HCT116 (cell line): ENCODE measurements at regions not wholly inside any gene's neighbourhood (a gene's known extent, or its start where the extent isn't known, plus 50 kb on each side); places are given as distances from the start of the nearest gene placed in this dataset.

Experiments used
- ATAC-seq: fragments of 200-7000 bp; cut with Tn5 transposase; 2 replicates; pipeline ENCODE4 v1.9.1; 2020; ENCODE audit warnings: mild to moderate bottlenecking, moderate library complexity
- BruUV-seq: library from RNA; stranded (reverse); fragments of 400-500 nt; replicated peaks from 2 replicates; lab custom pipeline; 2021; lab: Mats Ljungman, UMichigan
- CTCF ChIA-PET: fragments of 300-600 bp; sonication (Branson Sonifier 250); formaldehyde crosslinking; loops from one replicate; lab custom pipeline; 2021; ENCODE audit warnings: antibody characterized with exemption; lab: Charles Lee
- POLR2A ChIA-PET: fragments of 300-600, 350-600 bp; sonication (Branson Sonifier 250); formaldehyde crosslinking; loops from one replicate; lab custom pipeline; 2021; ENCODE audit warnings: antibody characterized with exemption; lab: Charles Lee
- RAD21 ChIA-PET, 2 experiments: fragments of 300-600 bp; sonication (Branson Sonifier 250); formaldehyde crosslinking; loops; one replicate each; lab custom pipeline; 2023; ENCODE audit warnings: low total read pairs in 2 of 2; ENCODE audit not compliant: uncharacterized antibody in 2 of 2, unreplicated experiment in 2 of 2, low non-redundant PET in 1 of 2; lab: Charles Lee
- DNase-seq: peaks from one replicate; pipeline ENCODE4 v3.0.0-alpha.2; 2010; ENCODE audit warnings: low read depth, low spot score
- H2AFZ ChIP-seq: fragments of 200-600 bp; shearing (Covaris generic), sonication (generic); 2 replicates; pipeline ENCODE4 v1.6.1; 2017; ENCODE audit warnings: low read depth, mixed run types, mixed read lengths, antibody characterized with exemption, low read length; ENCODE audit not compliant: poor library complexity, severe bottlenecking
- H3K27ac ChIP-seq: 2 replicates; pipeline ENCODE4 v1.5.1; 2012; ENCODE audit warnings: low read depth, low read length
- H3K27me3 ChIP-seq: fragments of 200-600 bp; sonication (generic); 2 replicates; pipeline ENCODE4 v1.6.1; 2016; ENCODE audit warnings: mixed run types, low read length, mixed read lengths; ENCODE audit not compliant: insufficient read depth
- H3K36me3 ChIP-seq, 2 experiments: fragments of 200-500 bp in 1 of 2; fragments of 200-600 bp in 1 of 2; sonication (Bioruptor generic) in 1 of 2; sonication (generic) in 1 of 2; 2 replicates each; pipeline versions ENCODE4 v1.5.1 to v1.6.1; 2014 to 2016; ENCODE audit warnings: low read length in 2 of 2, inconsistent platforms in 1 of 2, mixed read lengths in 1 of 2, mixed run types in 1 of 2; ENCODE audit not compliant: insufficient read depth in 2 of 2, control insufficient read depth in 1 of 2
- H3K4me1 ChIP-seq, 2 experiments: fragments of 200-600 bp in 1 of 2; sonication (generic) in 1 of 2; 2 replicates each; pipeline versions ENCODE4 v1.5.1 to v1.6.1; 2012 to 2017; ENCODE audit warnings: low read length in 2 of 2, inconsistent platforms in 1 of 2, mild to moderate bottlenecking in 1 of 2, mixed read lengths in 1 of 2, mixed run types in 1 of 2, moderate library complexity in 1 of 2; ENCODE audit not compliant: insufficient read depth in 2 of 2, control insufficient read depth in 1 of 2
- H3K4me2 ChIP-seq: fragments of 200-600 bp; sonication (generic); 2 replicates; pipeline ENCODE4 v1.6.1; 2017; ENCODE audit warnings: mixed run types, low read length, mixed read lengths
- H3K4me3 ChIP-seq, 2 experiments: fragments of 200-600 bp in 1 of 2; sonication (generic) in 1 of 2; replicated peaks in 1 of 2; 2 replicates each; pipeline ENCODE4 v1.5.1; 2011 to 2016; ENCODE audit warnings: low read length in 2 of 2, control low read depth in 1 of 2, low read depth in 1 of 2, mild to moderate bottlenecking in 1 of 2, mixed read lengths in 1 of 2, mixed run types in 1 of 2
- H3K79me2 ChIP-seq: fragments of 200-600 bp; sonication (generic); 2 replicates; pipeline ENCODE4 v1.6.1; 2017; ENCODE audit warnings: mild to moderate bottlenecking, mixed run types, low read length, moderate library complexity, mixed read lengths; ENCODE audit not compliant: insufficient read depth
- H3K9ac ChIP-seq: fragments of 200-600 bp; sonication (generic); 2 replicates; pipeline ENCODE4 v1.6.1; 2016; ENCODE audit warnings: low read length, mixed read lengths
- H3K9me2 ChIP-seq: fragments of 200-600 bp; sonication (generic), shearing (Covaris generic); 2 replicates; pipeline ENCODE4 v1.6.1; 2017; ENCODE audit warnings: mixed run types, mild to moderate bottlenecking, moderate library complexity; ENCODE audit not compliant: insufficient read depth
- H3K9me3 ChIP-seq, 2 experiments: fragments of 200-500 bp in 1 of 2; fragments of 200-600 bp in 1 of 2; sonication (Bioruptor generic) in 1 of 2; sonication (generic) in 1 of 2; 2 replicates each; pipeline ENCODE4 v1.6.1; 2014 to 2017; ENCODE audit warnings: low read length in 2 of 2, mixed read lengths in 2 of 2, inconsistent platforms in 1 of 2, low read depth in 1 of 2, mild to moderate bottlenecking in 1 of 2, mixed run types in 1 of 2, moderate library complexity in 1 of 2; ENCODE audit not compliant: control insufficient read depth in 1 of 2, insufficient read depth in 1 of 2
- H4K20me1 ChIP-seq: fragments of 200-600 bp; sonication (generic), shearing (Covaris generic); 2 replicates; pipeline ENCODE4 v1.6.1; 2017; ENCODE audit warnings: mixed run types, mild to moderate bottlenecking, moderate library complexity; ENCODE audit not compliant: insufficient read depth
- CBX3 ChIP-seq: IDR thresholded peaks from 2 replicates; pipeline ENCODE4 v1.6.1; 2012; ENCODE audit warnings: low read depth
- CEBPB ChIP-seq: IDR thresholded peaks from 2 replicates; pipeline ENCODE4 v1.6.1; 2012; ENCODE audit warnings: low read depth
- EGR1 ChIP-seq: IDR thresholded peaks from 2 replicates; pipeline ENCODE4 v1.6.1; 2012; ENCODE audit warnings: low read depth
- ELF1 ChIP-seq: IDR thresholded peaks from 2 replicates; pipeline ENCODE4 v1.6.1; 2012; ENCODE audit warnings: low read depth, borderline replicate concordance
- EZH2 ChIP-seq: fragments of 200-600 bp; sonication (generic); IDR thresholded peaks from 2 replicates; pipeline ENCODE4 v1.6.1; 2017; ENCODE audit warnings: antibody characterized with exemption, mixed run types
- EZH2phosphoT487 ChIP-seq: fragments of 200-600 bp; IDR thresholded peaks from 2 replicates; pipeline ENCODE4 v1.6.1; 2018; ENCODE audit warnings: antibody characterized with exemption, borderline replicate concordance
- JUND ChIP-seq: IDR thresholded peaks from 2 replicates; pipeline ENCODE4 v1.6.1; 2012
- MAX ChIP-seq: IDR thresholded peaks from 2 replicates; pipeline ENCODE4 v1.6.1; 2012
- POLR2AphosphoS5 ChIP-seq: IDR thresholded peaks from 2 replicates; pipeline ENCODE4 v1.6.1; 2011; ENCODE audit warnings: mild to moderate bottlenecking, low read depth, low read length, moderate library complexity
- RAD21 ChIP-seq: IDR thresholded peaks from 2 replicates; pipeline ENCODE4 v1.6.1; 2012; ENCODE audit warnings: low read depth, mild to moderate bottlenecking
- REST ChIP-seq: IDR thresholded peaks from 2 replicates; pipeline ENCODE4 v1.6.1; 2012; ENCODE audit warnings: low read depth
- SIN3A ChIP-seq: IDR thresholded peaks from 2 replicates; pipeline ENCODE4 v1.6.1; 2012; ENCODE audit warnings: low read depth
- SP1 ChIP-seq: IDR thresholded peaks from 2 replicates; pipeline ENCODE4 v1.6.1; 2012; ENCODE audit warnings: low read depth
- SRF ChIP-seq: IDR thresholded peaks from 2 replicates; pipeline ENCODE4 v1.6.1; 2012; ENCODE audit warnings: low read depth
- TCF7L2 ChIP-seq: IDR thresholded peaks from 2 replicates; pipeline ENCODE4 v1.7.0; 2011; ENCODE audit warnings: borderline replicate concordance, inconsistent platforms; ENCODE audit not compliant: insufficient read depth, insufficient read length; ENCODE audit errors: extremely low read depth
- YY1 ChIP-seq: IDR thresholded peaks from 2 replicates; pipeline ENCODE4 v1.6.1; 2011; ENCODE audit warnings: low read length, low read depth, moderate library complexity, mild to moderate bottlenecking; ENCODE audit not compliant: insufficient replicate concordance; ENCODE audit errors: extremely low read depth
- ZFX ChIP-seq: fragments of 450-650 bp; IDR thresholded peaks from 2 replicates; pipeline ENCODE4 v1.6.1; 2017
- ZNF274 ChIP-seq: fragments of 200-500 bp; sonication (Bioruptor generic); IDR thresholded peaks from 2 replicates; pipeline ENCODE4 v1.6.1; 2014; ENCODE audit warnings: mild to moderate bottlenecking, low read depth, low read length, inconsistent platforms
- intact Hi-C: fragments of 100-400 bp; cut with micrococcal nuclease; formaldehyde crosslinking; loops from 2 replicates; pipeline ENCODE4 v1.10.0; 2022
- TF ChIP-seq, protein P1 (sequence below): IDR thresholded peaks from 2 replicates; pipeline ENCODE4 v1.6.1; 2011; ENCODE audit warnings: mild to moderate bottlenecking, low read length, moderate library complexity; ENCODE audit not compliant: insufficient replicate concordance; ENCODE audit errors: extremely low read depth

GRCh38 chr4:82038936-82039335, 334.9 kb downstream of the HNRNPD start:
- H2AFZ ChIP-seq, result no peak overlapping the region

More at GRCh38 chr4:82038936-82039335, 334.9 kb downstream of the HNRNPD start:
- intact Hi-C loops, result no loop called here
- ChIA-PET RAD21 (no interaction called here), POLR2A (no interaction called here), CTCF (no interaction called here)
- peaks cover 29% of the 10 kb centered on the region for H3K27me3 ChIP-seq
- H3K9me3 ChIP-seq, result no peaks in the 10 kb centered on the region
- no TSS peak for BruUV-seq
- H3K4me1 ChIP-seq, result no peaks in the 10 kb centered on the region
- H3K27ac ChIP-seq, result no peak overlapping the region
- no peak overlapping the region for H3K4me2 ChIP-seq
- no peak overlapping the region for H3K9ac ChIP-seq
- ATAC-seq (no peak), DNase-seq (no peak)
- TF ChIP-seq, protein P1, sequence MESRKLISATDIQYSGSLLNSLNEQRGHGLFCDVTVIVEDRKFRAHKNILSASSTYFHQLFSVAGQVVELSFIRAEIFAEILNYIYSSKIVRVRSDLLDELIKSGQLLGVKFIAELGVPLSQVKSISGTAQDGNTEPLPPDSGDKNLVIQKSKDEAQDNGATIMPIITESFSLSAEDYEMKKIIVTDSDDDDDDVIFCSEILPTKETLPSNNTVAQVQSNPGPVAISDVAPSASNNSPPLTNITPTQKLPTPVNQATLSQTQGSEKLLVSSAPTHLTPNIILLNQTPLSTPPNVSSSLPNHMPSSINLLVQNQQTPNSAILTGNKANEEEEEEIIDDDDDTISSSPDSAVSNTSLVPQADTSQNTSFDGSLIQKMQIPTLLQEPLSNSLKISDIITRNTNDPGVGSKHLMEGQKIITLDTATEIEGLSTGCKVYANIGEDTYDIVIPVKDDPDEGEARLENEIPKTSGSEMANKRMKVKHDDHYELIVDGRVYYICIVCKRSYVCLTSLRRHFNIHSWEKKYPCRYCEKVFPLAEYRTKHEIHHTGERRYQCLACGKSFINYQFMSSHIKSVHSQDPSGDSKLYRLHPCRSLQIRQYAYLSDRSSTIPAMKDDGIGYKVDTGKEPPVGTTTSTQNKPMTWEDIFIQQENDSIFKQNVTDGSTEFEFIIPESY, result no peak
- TF ChIP-seq SP1, result no peak
- no peak for TF ChIP-seq EZH2phosphoT487
- no peak for TF ChIP-seq EZH2
- no peak for TF ChIP-seq SIN3A
- no peak for TF ChIP-seq ZNF274
- TF ChIP-seq REST, result no peak
- TF ChIP-seq SRF, result no peak
- TF ChIP-seq TCF7L2, result no peak
- no peak for TF ChIP-seq POLR2AphosphoS5
- TF ChIP-seq MAX, result no peak
- TF ChIP-seq JUND, result no peak
- no peak for TF ChIP-seq YY1
- no peak for TF ChIP-seq ZFX
- TF ChIP-seq CBX3, result no peak
- TF ChIP-seq EGR1, result no peak
- TF ChIP-seq CEBPB, result no peak
- TF ChIP-seq ELF1, result no peak
- TF ChIP-seq RAD21, result no peak
- H3K4me3 ChIP-seq, result no peak overlapping the region
- H4K20me1 ChIP-seq, result no peaks in the 10 kb centered on the region
- H3K36me3 ChIP-seq, result no peaks in the 10 kb centered on the region
- H3K79me2 ChIP-seq, result no peaks in the 10 kb centered on the region
- no peaks in the 10 kb centered on the region for H3K9me2 ChIP-seq
